Gastroesophageal sphincter (tissue), 4 donors: ENCODE measurements at regions not wholly inside any gene's neighbourhood (a gene's known extent, or its start where the extent isn't known, plus 50 kb on each side); places are given as distances from the start of the nearest gene placed in this dataset.

Experiments
- ATAC-seq: fragments of 150-250 bp; one replicate; pipeline ENCODE4 v1.9.1; 2016; ENCODE audit warnings: mild to moderate bottlenecking, moderate library complexity
- H3K27ac ChIP-seq, 4 donors: fragments of 200-600 bp; sonication (generic) in 3 of 4; 1 replicate in 3 of 4; 2 replicates in 1 of 4; pipeline ENCODE4 v1.5.1; 2016 to 2019
- H3K27me3 ChIP-seq: fragments of 200-600 bp; sonication (generic); one replicate; pipeline ENCODE4 v1.5.1; 2019
- H3K36me3 ChIP-seq, 2 donors: fragments of 200-600 bp; sonication (generic); one replicate each; pipeline ENCODE4 v1.5.1; 2019; ENCODE audit warnings: control low read depth in 1 of 2
- H3K4me1 ChIP-seq, 3 donors: fragments of 200-600 bp; sonication (generic); 1 replicate in 2 of 3; 2 replicates in 1 of 3; pipeline ENCODE4 v1.5.1; 2016 to 2019; ENCODE audit warnings: control low read depth in 2 of 3
- H3K4me3 ChIP-seq, 2 donors: fragments of 200-600 bp; sonication (generic); one replicate each; pipeline ENCODE4 v1.5.1; 2019; ENCODE audit warnings: mild to moderate bottlenecking in 1 of 2, moderate library complexity in 1 of 2
- H3K9me3 ChIP-seq, 3 donors: fragments of 200-600 bp; sonication (generic); one replicate each; pipeline ENCODE4 v1.5.1; 2017 to 2019; ENCODE audit warnings: control low read depth in 2 of 3
- CTCF ChIP-seq, 4 experiments: fragments of 200-600 bp in 2 of 4; fragments of 450-650 bp in 2 of 4; sonication (generic) in 1 of 4; IDR thresholded peaks; one replicate each; pipeline ENCODE4 v1.5.1; 2017 to 2019; ENCODE audit warnings: antibody characterized with exemption in 4 of 4, mild to moderate bottlenecking in 2 of 4, moderate library complexity in 2 of 4
- EP300 ChIP-seq: sonication (generic); formaldehyde crosslinking; IDR thresholded peaks from one replicate; pipeline ENCODE4 v1.6.1; 2017; ENCODE audit warnings: antibody characterized with exemption, mild to moderate bottlenecking
- POLR2A ChIP-seq, 2 donors: fragments of 450-650 bp; IDR thresholded peaks; one replicate each; pipeline ENCODE4 v1.6.1; 2017; ENCODE audit warnings: antibody characterized with exemption in 2 of 2, mild to moderate bottlenecking in 2 of 2, moderate library complexity in 1 of 2
- POLR2AphosphoS5 ChIP-seq: sonication (generic); formaldehyde crosslinking; IDR thresholded peaks from one replicate; pipeline ENCODE4 v1.6.1; 2017; ENCODE audit warnings: antibody characterized with exemption
- WGBS, 2 donors: methylation state at CpG; one replicate each; pipeline ENCODE4 v1.1.5; 2018; ENCODE audit warnings: low coverage in 1 of 2; 5-methylcytosine and 5-hydroxymethylcytosine counted together

GRCh38 chr13:72296246-72296645 lies 429.2 kb upstream of the DACH1 start:
- H3K4me1 ChIP-seq = no peaks in the 10 kb centered on the region
- no peaks in the 10 kb centered on the region for H3K27me3 ChIP-seq
- 50 to 67% methylated on average over 3 of the region's 3 CpGs for WGBS, 2 donors
- H3K9me3 ChIP-seq = no peaks in the 10 kb centered on the region
- no peak overlapping the region for H3K4me3 ChIP-seq
- H3K27ac ChIP-seq = no peak overlapping the region
- no peaks in the 10 kb centered on the region for H3K36me3 ChIP-seq
- ATAC-seq = no peak
- no peak for TF ChIP-seq POLR2A (IDR thresholded peaks at IDR 0.05)
- no peak for TF ChIP-seq CTCF (IDR thresholded peaks at IDR 0.05)

- H3K27me3 ChIP-seq = no peaks in the 10 kb centered on the region
- H3K36me3 ChIP-seq = no peaks in the 10 kb centered on the region
- WGBS, 2 donors = 0 to 80% methylated on average over 1 of the region's 2 CpGs
- no peak for ATAC-seq
- H3K27ac ChIP-seq = no peak overlapping the region
- no peaks in the 10 kb centered on the region for H3K9me3 ChIP-seq
- TF ChIP-seq POLR2A (IDR thresholded peaks at IDR 0.05) (no peak), POLR2AphosphoS5 (no peak), CTCF (IDR thresholded peaks at IDR 0.05) (no peak), EP300 (no peak)
- H3K4me1 ChIP-seq = no peaks in the 10 kb centered on the region
- no peak overlapping the region for H3K4me3 ChIP-seq
These were observed 428.1 kb upstream of the DACH1 start for GRCh38 chr13:72295153-72295552.

- TF ChIP-seq POLR2AphosphoS5 (no peak), CTCF (IDR thresholded peaks at IDR 0.05) (no peak), EP300 (no peak), POLR2A (IDR thresholded peaks at IDR 0.05) (no peak)
- no peak for ATAC-seq
- Histone ChIP-seq H3K4me3 (no peak overlapping the region), H3K27me3 (no peaks in the 10 kb centered on the region), H3K4me1 (no peaks in the 10 kb centered on the region), H3K36me3 (no peaks in the 10 kb centered on the region), H3K27ac (no peak overlapping the region), H3K9me3 (peaks cover 0 to 9% (median 0%) of the 10 kb centered on the region in 3 donors)
- 58 to 100% methylated on average over 1 of the region's 1 CpG for WGBS, 2 donors
These were observed 426.2 kb upstream of the DACH1 start for GRCh38 chr13:72293206-72293605.

GRCh38 chr13:72290962-72291681 lies 424.1 kb upstream of the DACH1 start:
- no peak for ATAC-seq
- no peaks in the 10 kb centered on the region for H3K36me3 ChIP-seq
- no peak overlapping the region for H3K27ac ChIP-seq
- no peaks in the 10 kb centered on the region for H3K4me1 ChIP-seq
- H3K9me3 ChIP-seq = peaks cover 0 to 9% (median 0%) of the 10 kb centered on the region in 3 donors
- no peaks in the 10 kb centered on the region for H3K27me3 ChIP-seq
- no peak overlapping the region for H3K4me3 ChIP-seq
- TF ChIP-seq POLR2AphosphoS5 = no peak
- no peak for TF ChIP-seq EP300

- no peak for TF ChIP-seq CTCF (IDR thresholded peaks at IDR 0.05)
- no peak for TF ChIP-seq EP300
- TF ChIP-seq POLR2A (IDR thresholded peaks at IDR 0.05) = no peak
- TF ChIP-seq POLR2AphosphoS5 = no peak
- peaks cover 0 to 9% (median 0%) of the 10 kb centered on the region in 3 donors for H3K9me3 ChIP-seq
- H3K27me3 ChIP-seq = no peaks in the 10 kb centered on the region
- no peak overlapping the region for H3K4me3 ChIP-seq
- ATAC-seq = no peak
- H3K4me1 ChIP-seq = no peaks in the 10 kb centered on the region
- no peak overlapping the region for H3K27ac ChIP-seq
- no peaks in the 10 kb centered on the region for H3K36me3 ChIP-seq
These were observed 419.4 kb upstream of the DACH1 start for GRCh38 chr13:72286421-72286820.
